Caco-2 (cell line): ENCODE measurements at regions not wholly inside any gene's neighbourhood (a gene's known extent, or its start where the extent isn't known, plus 50 kb on each side); places are given as distances from the start of the nearest gene placed in this dataset.
"Not testable (repeated sequence)": the region's sequence is repeated elsewhere in the genome, so short reads cannot be mapped to it uniquely, and the experiment has no call there.

Source experiments
- BruUV-seq: library from RNA; stranded (reverse); fragments of 400-500 nt; replicated peaks from 2 replicates; lab custom pipeline; 2021; lab: Mats Ljungman, UMichigan
- CTCF ChIA-PET: fragments of 300-600 bp; sonication (Branson Sonifier 250); formaldehyde crosslinking; loops from one replicate; lab custom pipeline; 2022; ENCODE audit warnings: antibody characterized with exemption; lab: Charles Lee
- POLR2A ChIA-PET: fragments of 300-600 bp; sonication (Branson Sonifier 250); formaldehyde crosslinking; loops from one replicate; lab custom pipeline; 2022; ENCODE audit warnings: antibody characterized with exemption; lab: Charles Lee
- DNase-seq, 2 experiments: peaks; one replicate each; pipeline versions ENCODE4 v3.0.0 to v3.0.0-alpha.2; 2020 to 2022
- H3K27me3 ChIP-seq: replicated peaks from 2 replicates; pipeline ENCODE4 v1.6.0; 2011; ENCODE audit warnings: low read length; ENCODE audit not compliant: control insufficient read depth, insufficient read depth
- H3K36me3 ChIP-seq: 2 replicates; pipeline ENCODE4 v1.5.1; 2011; ENCODE audit warnings: low read length; ENCODE audit not compliant: control insufficient read depth, insufficient read depth
- H3K4me1 ChIP-seq: fragments of 250-450 bp; sonication (Bioruptor Pico); 2 replicates; pipeline ENCODE4 v1.5.1; 2020; ENCODE audit warnings: mild to moderate bottlenecking
- H3K4me3 ChIP-seq: 2 replicates; pipeline ENCODE4 v1.5.1; 2011; ENCODE audit warnings: low read depth, mild to moderate bottlenecking, control low read depth, low read length
- H3K9me3 ChIP-seq: fragments of 250-450 bp; sonication (Bioruptor Pico); 2 replicates; pipeline ENCODE4 v1.5.1; 2020; ENCODE audit warnings: mild to moderate bottlenecking, moderate library complexity
- H3K27ac Mint-ChIP-seq: one replicate; pipeline ENCODE4 v1.8.0; 2022; ENCODE audit warnings: mixed read lengths; ENCODE audit not compliant: unreplicated experiment
- H3K27me3 Mint-ChIP-seq: one replicate; pipeline ENCODE4 v1.8.0; 2022; ENCODE audit warnings: mixed read lengths; ENCODE audit not compliant: insufficient read depth, unreplicated experiment
- H3K36me3 Mint-ChIP-seq: one replicate; pipeline ENCODE4 v1.8.0; 2022; ENCODE audit warnings: mild to moderate bottlenecking, mixed read lengths; ENCODE audit not compliant: insufficient read depth, unreplicated experiment
- H3K4me1 Mint-ChIP-seq: one replicate; pipeline ENCODE4 v1.8.0; 2022; ENCODE audit warnings: low read depth, mixed read lengths; ENCODE audit not compliant: unreplicated experiment
- H3K4me3 Mint-ChIP-seq: one replicate; pipeline ENCODE4 v1.8.0; 2022; ENCODE audit warnings: mild to moderate bottlenecking, moderate library complexity, mixed read lengths; ENCODE audit not compliant: unreplicated experiment
- H3K9me3 Mint-ChIP-seq: one replicate; pipeline ENCODE4 v1.8.0; 2022; ENCODE audit warnings: mixed read lengths; ENCODE audit not compliant: unreplicated experiment
- CTCF ChIP-seq, 2 experiments: fragments of 200-600 bp in 1 of 2; IDR thresholded peaks; 1 replicate in 1 of 2; 2 replicates in 1 of 2; pipeline versions ENCODE4 v1.5.1 to v1.8.0; 2011 to 2022; ENCODE audit warnings: antibody characterized with exemption in 1 of 2, control low read depth in 1 of 2, inconsistent platforms in 1 of 2, low read depth in 1 of 2, low read length in 1 of 2, mild to moderate bottlenecking in 1 of 2, moderate library complexity in 1 of 2; ENCODE audit not compliant: insufficient read depth in 1 of 2, severe bottlenecking in 1 of 2, unreplicated experiment in 1 of 2
- intact Hi-C: fragments of 100-400 bp; cut with micrococcal nuclease; formaldehyde crosslinking; loops from one replicate; pipeline ENCODE4 v1.10.0; 2022; ENCODE audit not compliant: unreplicated experiment

GRCh38 chr4:189656641-189657040 is 284.0 kb upstream of the FRG1 start:
- H3K27me3 ChIP-seq, result no peaks in the 10 kb centered on the region
- no peaks in the 10 kb centered on the region for H3K4me1 ChIP-seq
- Mint-ChIP-seq H3K27ac (no peak overlapping the region), H3K4me3 (no peak overlapping the region), H3K4me1 (no peaks in the 10 kb centered on the region), H3K27me3 (no peaks in the 10 kb centered on the region), H3K9me3 (no peaks in the 10 kb centered on the region), H3K36me3 (no peaks in the 10 kb centered on the region)
- intact Hi-C loops, result no loop called here
- ChIA-PET POLR2A (no interaction called here), CTCF (no interaction called here)
- no TSS peak for BruUV-seq
- no peaks in the 10 kb centered on the region for H3K9me3 ChIP-seq
- H3K4me3 ChIP-seq, result no peak overlapping the region
- DNase-seq, result no peak
- H3K36me3 ChIP-seq, result no peaks in the 10 kb centered on the region
- no peak for TF ChIP-seq CTCF (IDR thresholded peaks at IDR 0.05; ENCODE audit: insufficient read depth in 1 of 2, low read depth in 1 of 2, low read length in 1 of 2, severe bottlenecking in 1 of 2, unreplicated experiment in 1 of 2)

- DNase-seq, H3K36me3 Mint-ChIP-seq, H3K9me3 Mint-ChIP-seq, H3K27ac Mint-ChIP-seq, H3K4me3 ChIP-seq, BruUV-seq, H3K4me1 ChIP-seq, CTCF ChIA-PET, POLR2A ChIA-PET, H3K36me3 ChIP-seq, H3K4me1 Mint-ChIP-seq, H3K27me3 ChIP-seq, H3K4me3 Mint-ChIP-seq, H3K9me3 ChIP-seq, H3K27me3 Mint-ChIP-seq, intact Hi-C loops: not testable (repeated sequence)
Observed at GRCh38 chr4:189658259-189658658, 282.4 kb upstream of the FRG1 start.

GRCh38 chr4:189658831-189659230 is 281.8 kb upstream of the FRG1 start:
- H3K36me3 Mint-ChIP-seq, H3K4me1 ChIP-seq, DNase-seq, BruUV-seq, H3K4me1 Mint-ChIP-seq, intact Hi-C loops, H3K9me3 ChIP-seq, CTCF ChIA-PET, POLR2A ChIA-PET, H3K27me3 ChIP-seq, H3K4me3 Mint-ChIP-seq, H3K4me3 ChIP-seq, H3K27ac Mint-ChIP-seq, H3K9me3 Mint-ChIP-seq, H3K36me3 ChIP-seq, H3K27me3 Mint-ChIP-seq: not testable (repeated sequence)

- H3K4me1 ChIP-seq, result no peaks in the 10 kb centered on the region
- H3K9me3 ChIP-seq, result no peaks in the 10 kb centered on the region
- H3K4me3 ChIP-seq, result no peak overlapping the region
- Mint-ChIP-seq H3K27ac (no peak overlapping the region), H3K4me3 (no peak overlapping the region), H3K36me3 (no peaks in the 10 kb centered on the region), H3K4me1 (no peaks in the 10 kb centered on the region), H3K27me3 (no peaks in the 10 kb centered on the region), H3K9me3 (no peaks in the 10 kb centered on the region)
- ChIA-PET CTCF (no interaction called here), POLR2A (no interaction called here)
- TF ChIP-seq CTCF (IDR thresholded peaks at IDR 0.05; ENCODE audit: insufficient read depth in 1 of 2, low read depth in 1 of 2, low read length in 1 of 2, severe bottlenecking in 1 of 2, unreplicated experiment in 1 of 2), result no peak
- H3K36me3 ChIP-seq, result no peaks in the 10 kb centered on the region
- DNase-seq, result no peak
- no TSS peak for BruUV-seq
- intact Hi-C loops, result no loop called here
- H3K27me3 ChIP-seq, result no peaks in the 10 kb centered on the region
Observed at GRCh38 chr4:189659287-189659686, 281.4 kb upstream of the FRG1 start.
